ENCODE measurements at regions not wholly inside any gene's neighbourhood (a gene's known extent, or its start where the extent isn't known, plus 50 kb on each side); places are given as distances from the start of the nearest gene placed in this dataset.
A peak's percentile ranks its signal among the peaks of the same experiment; 100 is the strongest.

DNA sequence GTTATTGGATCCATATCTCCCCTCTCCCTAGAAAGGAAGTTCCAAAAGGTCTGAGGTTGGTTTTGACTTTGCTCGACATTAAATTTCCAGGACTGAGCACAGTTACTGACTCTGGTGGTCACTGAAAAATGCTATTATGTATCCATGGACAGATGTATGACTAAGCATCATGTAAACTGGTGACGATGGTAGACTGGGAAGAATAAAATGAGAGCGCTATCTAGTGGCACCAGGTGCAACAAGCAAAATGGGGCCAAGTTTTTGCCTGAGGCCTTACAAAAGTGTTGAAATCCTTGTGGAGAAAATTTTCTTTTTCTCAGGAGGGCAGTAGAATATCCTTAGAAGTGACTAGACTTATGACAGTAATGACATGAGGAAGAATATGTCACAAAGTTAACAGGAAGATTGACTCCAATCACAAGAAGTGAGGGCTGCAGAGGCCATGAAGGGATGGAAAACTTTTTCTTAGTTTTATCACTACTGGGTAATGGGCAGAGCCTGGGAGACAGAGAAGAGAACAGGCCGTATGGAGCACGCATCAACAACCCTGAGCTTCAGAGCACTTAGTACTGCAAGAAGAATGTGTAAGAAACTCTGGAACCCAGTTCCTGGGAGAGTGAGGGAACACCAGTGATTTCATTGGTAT lies 88.9 kb upstream of the ELOVL5 start:
- no peak for TF ChIP-seq EZH2 (IDR thresholded peaks at IDR 0.05; ENCODE audit: low read depth, low read length, severe bottlenecking)
- TF ChIP-seq EP300 (IDR thresholded peaks at IDR 0.05; ENCODE audit: borderline replicate concordance in 1 of 2, low read depth in 2 of 2, low read length in 2 of 2), result no peak
- TF ChIP-seq, protein P1, sequence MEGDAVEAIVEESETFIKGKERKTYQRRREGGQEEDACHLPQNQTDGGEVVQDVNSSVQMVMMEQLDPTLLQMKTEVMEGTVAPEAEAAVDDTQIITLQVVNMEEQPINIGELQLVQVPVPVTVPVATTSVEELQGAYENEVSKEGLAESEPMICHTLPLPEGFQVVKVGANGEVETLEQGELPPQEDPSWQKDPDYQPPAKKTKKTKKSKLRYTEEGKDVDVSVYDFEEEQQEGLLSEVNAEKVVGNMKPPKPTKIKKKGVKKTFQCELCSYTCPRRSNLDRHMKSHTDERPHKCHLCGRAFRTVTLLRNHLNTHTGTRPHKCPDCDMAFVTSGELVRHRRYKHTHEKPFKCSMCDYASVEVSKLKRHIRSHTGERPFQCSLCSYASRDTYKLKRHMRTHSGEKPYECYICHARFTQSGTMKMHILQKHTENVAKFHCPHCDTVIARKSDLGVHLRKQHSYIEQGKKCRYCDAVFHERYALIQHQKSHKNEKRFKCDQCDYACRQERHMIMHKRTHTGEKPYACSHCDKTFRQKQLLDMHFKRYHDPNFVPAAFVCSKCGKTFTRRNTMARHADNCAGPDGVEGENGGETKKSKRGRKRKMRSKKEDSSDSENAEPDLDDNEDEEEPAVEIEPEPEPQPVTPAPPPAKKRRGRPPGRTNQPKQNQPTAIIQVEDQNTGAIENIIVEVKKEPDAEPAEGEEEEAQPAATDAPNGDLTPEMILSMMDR (IDR thresholded peaks at IDR 0.05; ENCODE audit: control extremely low read depth in 1 of 3, insufficient read depth in 1 of 3, low read depth in 1 of 3, low read length in 3 of 3), result peak in 2 of 3 experiments; percentile 75 to 84; a peak in 3 of 4 replicates
- TF ChIP-seq, protein P2, sequence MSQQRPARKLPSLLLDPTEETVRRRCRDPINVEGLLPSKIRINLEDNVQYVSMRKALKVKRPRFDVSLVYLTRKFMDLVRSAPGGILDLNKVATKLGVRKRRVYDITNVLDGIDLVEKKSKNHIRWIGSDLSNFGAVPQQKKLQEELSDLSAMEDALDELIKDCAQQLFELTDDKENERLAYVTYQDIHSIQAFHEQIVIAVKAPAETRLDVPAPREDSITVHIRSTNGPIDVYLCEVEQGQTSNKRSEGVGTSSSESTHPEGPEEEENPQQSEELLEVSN (IDR thresholded peaks at IDR 0.05), result no peak
- no peak for TF ChIP-seq JUN (IDR thresholded peaks at IDR 0.05; ENCODE audit: low read depth, low read length)
- peak; percentile 70 for TF ChIP-seq MAFK (IDR thresholded peaks at IDR 0.05; ENCODE audit: low read depth, low read length)
- TF ChIP-seq RFX5 (IDR thresholded peaks at IDR 0.05; ENCODE audit: borderline replicate concordance, low read depth, low read length), result no peak
- no peak for TF ChIP-seq USF2 (IDR thresholded peaks at IDR 0.05; ENCODE audit: low read length)
- no peak for TF ChIP-seq KDM1A (IDR thresholded peaks at IDR 0.05; ENCODE audit: borderline replicate concordance, low read length)

All from H1 (cell line).